ENCODE measurements at regions not wholly inside any gene's neighbourhood (a gene's known extent, or its start where the extent isn't known, plus 50 kb on each side); places are given as distances from the start of the nearest gene placed in this dataset.

- no peak for TF ChIP-seq CTCF (conservative IDR thresholded peaks at IDR 0.05)
- Mint-ChIP-seq H3K27ac (no peak overlapping the region), H3K4me1 (ENCODE audit: unreplicated experiment) (no peaks in the 10 kb centered on the region), H3K9me3 (peaks cover 4% of the 10 kb centered on the region), H3K27me3 (no peaks in the 10 kb centered on the region), H3K4me3 (no peak overlapping the region), H3K36me3 (no peaks in the 10 kb centered on the region)
- DNase-seq (ENCODE audit: extremely low spot score, unreplicated experiment) = no peak
These were observed 396.4 kb upstream of the LRRTM1 start for GRCh38 chr2:80700961-80701360.
